Activated gamma-delta T cell (primary cell): ENCODE measurements at regions not wholly inside any gene's neighbourhood (a gene's known extent, or its start where the extent isn't known, plus 50 kb on each side); places are given as distances from the start of the nearest gene placed in this dataset.
"Not testable (repeated sequence)": the region's sequence is repeated elsewhere in the genome, so short reads cannot be mapped to it uniquely, and the experiment has no call there.

Experiments used
- DNase-seq: peaks from one replicate; lab custom pipeline; 2025; lab: John Stamatoyannopoulos, UW

- DNase-seq: no peak
Measured at GRCh38 chr4:110424144-110424543, 51.8 kb upstream of the ENPEP start.

- peak; percentile 6 for DNase-seq
Measured at GRCh38 chr4:110418641-110419040, 57.3 kb upstream of the ENPEP start.

- no peak for DNase-seq
Measured at GRCh38 chr4:110417136-110417535, 58.8 kb upstream of the ENPEP start.

- DNase-seq: no peak
Measured at GRCh38 chr4:110415478-110415877, 60.5 kb upstream of the ENPEP start.

GRCh38 chr4:110415041-110415440 is 60.9 kb upstream of the ENPEP start:
- no peak for DNase-seq

- DNase-seq: no peak
Measured at GRCh38 chr4:110414561-110414920, 61.4 kb upstream of the ENPEP start.

- not testable (repeated sequence) for DNase-seq
Measured at GRCh38 chr4:110413807-110414560, 62.0 kb upstream of the ENPEP start.

GRCh38 chr4:110412354-110413065 is 63.4 kb upstream of the ENPEP start:
- no peak for DNase-seq

- DNase-seq: no peak
Measured at GRCh38 chr4:110411574-110412011, 64.4 kb upstream of the ENPEP start.

- not testable (repeated sequence) for DNase-seq
Measured at GRCh38 chr4:110410853-110411573, 64.9 kb upstream of the ENPEP start.

GRCh38 chr4:110400086-110400485 is 75.9 kb upstream of the ENPEP start:
- DNase-seq: no peak

- not testable (repeated sequence) for DNase-seq
Measured at GRCh38 chr4:110399046-110399445, 76.9 kb upstream of the ENPEP start.

- DNase-seq: no peak
Measured at GRCh38 chr4:110396963-110397362, 79.0 kb upstream of the ENPEP start.

- no peak for DNase-seq
Measured at GRCh38 chr4:110395421-110395820, 80.5 kb upstream of the ENPEP start.

GRCh38 chr4:110394871-110395270 is 81.1 kb upstream of the ENPEP start:
- DNase-seq: no peak

GRCh38 chr4:110381784-110382183 is 94.2 kb upstream of the ENPEP start:
- no peak for DNase-seq

GRCh38 chr4:110372485-110372884 is 103.5 kb upstream of the ENPEP start:
- DNase-seq: no peak

- DNase-seq: no peak
Measured at GRCh38 chr4:110371016-110371770, 104.8 kb upstream of the ENPEP start.

- DNase-seq: no peak
Measured at GRCh38 chr4:110368409-110368808, 107.5 kb upstream of the ENPEP start.

- no peak for DNase-seq
Measured at GRCh38 chr4:110367156-110367555, 108.8 kb upstream of the ENPEP start.

- no peak for DNase-seq
Measured at GRCh38 chr4:110365761-110366160, 110.2 kb upstream of the ENPEP start.

GRCh38 chr4:110364911-110365520 is 110.9 kb upstream of the ENPEP start:
- DNase-seq: no peak
